ENCODE measurements at regions not wholly inside any gene's neighbourhood (a gene's known extent, or its start where the extent isn't known, plus 50 kb on each side); places are given as distances from the start of the nearest gene placed in this dataset.

DNA sequence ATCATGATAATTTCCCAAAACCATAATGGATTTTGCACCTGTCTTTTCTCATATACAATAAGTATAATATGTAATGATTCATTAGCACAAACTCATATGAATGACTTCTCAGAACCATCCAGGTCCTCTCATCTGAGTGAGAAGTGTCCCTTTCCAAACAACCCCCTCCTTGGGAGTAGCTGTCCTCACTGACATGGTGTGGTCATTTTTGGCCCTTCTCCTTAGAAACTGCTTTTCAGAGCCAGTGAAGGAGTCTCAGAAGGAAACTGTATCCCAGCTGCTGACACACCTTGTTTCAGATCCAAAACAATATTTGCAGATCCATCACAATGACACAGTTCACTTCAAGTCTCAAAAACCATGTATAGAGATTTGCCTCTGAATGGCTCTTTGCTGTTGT is 95.5 kb downstream of the MIS18A start:
- no peak for DNase-seq

DNA sequence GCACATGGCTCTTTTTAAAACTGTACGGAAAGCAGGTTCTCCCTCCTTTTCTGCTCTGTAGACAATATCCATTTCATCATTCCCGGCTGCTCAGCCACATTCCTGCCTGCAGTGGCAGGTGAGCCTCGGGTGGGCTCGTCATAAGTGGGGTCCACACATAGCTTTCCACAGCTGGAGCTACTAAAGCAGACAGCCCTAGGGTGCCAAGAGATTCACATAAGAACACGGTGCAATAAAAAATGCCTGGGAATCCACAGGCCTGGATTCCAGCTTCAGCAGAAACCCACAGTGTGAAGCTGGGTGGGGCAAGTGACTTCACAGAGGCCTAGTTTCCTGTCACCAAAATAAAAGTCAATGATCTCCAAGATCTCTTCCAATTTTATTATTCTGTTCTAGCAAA is 96.4 kb downstream of the MIS18A start:
- no peak for DNase-seq

- DNase-seq = no peak
These were observed 97.4 kb downstream of the MIS18A start for GRCh38 chr21:32181457-32181856.

DNA sequence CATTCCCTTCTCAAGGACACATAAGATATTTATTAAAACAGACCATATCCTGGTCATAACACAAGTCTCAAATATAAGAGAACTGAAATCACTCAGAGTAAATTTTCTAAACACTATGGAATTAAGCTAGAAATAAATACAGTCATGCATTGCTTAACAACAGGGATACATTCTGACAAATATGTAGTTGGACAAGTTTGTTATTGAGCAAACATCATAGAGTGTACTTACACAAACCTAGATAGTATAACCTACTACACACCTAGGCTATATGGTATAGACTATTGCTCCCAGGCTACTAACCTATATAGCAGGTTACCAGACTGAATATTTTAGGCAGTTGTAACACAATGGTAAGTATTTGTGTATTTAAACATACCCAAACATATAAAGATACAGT is 104.0 kb downstream of the MIS18A start:
- no peak for DNase-seq

GRCh38 chr21:32173121-32173724 is 105.6 kb downstream of the MIS18A start:
- DNase-seq = no peak

DNA sequence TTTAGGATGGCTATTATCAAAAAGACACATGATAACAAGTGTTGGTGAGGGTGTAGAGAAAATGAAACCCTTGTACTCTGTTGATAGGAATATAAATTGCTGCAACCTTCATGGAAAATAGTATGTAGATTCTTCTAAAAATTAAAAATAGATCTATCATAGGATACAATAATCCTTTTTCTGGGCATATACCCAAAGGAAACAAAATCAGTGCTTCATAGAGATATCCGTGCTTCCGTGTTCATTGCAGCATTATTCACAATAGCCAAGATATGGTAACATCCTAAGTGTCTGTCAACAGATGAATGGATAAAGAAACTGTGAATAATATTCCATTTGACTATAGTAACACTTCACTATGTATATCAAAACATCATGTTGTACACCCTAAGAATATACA is 106.7 kb downstream of the MIS18A start:
- DNase-seq = no peak

GRCh38 chr21:32167513-32167912 is 111.3 kb downstream of the MIS18A start:
- no peak for DNase-seq

- DNase-seq = no peak
These were observed 115.5 kb downstream of the MIS18A start for GRCh38 chr21:32163386-32163785.

DNA sequence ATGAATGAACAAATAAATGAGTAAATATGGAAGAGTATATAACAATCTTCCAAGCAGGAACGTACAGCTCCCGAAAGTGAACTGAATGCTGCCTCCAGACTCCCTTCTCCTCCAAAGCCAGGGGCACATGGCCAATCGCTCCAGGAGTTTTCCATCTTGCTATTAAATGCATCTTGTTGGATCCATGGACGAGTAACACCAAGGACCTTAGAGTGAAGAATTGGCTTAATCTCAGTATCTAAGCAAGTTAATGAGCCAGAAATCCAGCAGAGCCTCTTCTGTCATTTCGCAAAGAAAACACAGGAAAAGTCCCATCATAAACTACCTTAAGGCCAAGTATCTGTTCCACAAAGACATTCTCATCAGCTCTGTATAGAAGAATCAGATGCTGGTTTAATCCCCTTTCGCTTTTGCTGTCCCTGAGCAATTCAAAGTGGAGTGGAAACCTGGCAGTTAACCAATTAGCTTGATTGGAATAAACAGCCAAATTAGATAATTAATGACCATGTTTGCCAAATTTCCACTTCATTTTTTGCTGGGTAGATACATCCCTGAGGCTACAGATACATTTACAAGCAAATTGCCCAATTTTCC is 116.0 kb downstream of the MIS18A start:
- DNase-seq = no peak

- DNase-seq = no peak
These were observed 123.6 kb downstream of the MIS18A start for GRCh38 chr21:32155226-32155625.

- DNase-seq = no peak
These were observed 131.8 kb downstream of the MIS18A start for GRCh38 chr21:32147041-32147440.

DNA sequence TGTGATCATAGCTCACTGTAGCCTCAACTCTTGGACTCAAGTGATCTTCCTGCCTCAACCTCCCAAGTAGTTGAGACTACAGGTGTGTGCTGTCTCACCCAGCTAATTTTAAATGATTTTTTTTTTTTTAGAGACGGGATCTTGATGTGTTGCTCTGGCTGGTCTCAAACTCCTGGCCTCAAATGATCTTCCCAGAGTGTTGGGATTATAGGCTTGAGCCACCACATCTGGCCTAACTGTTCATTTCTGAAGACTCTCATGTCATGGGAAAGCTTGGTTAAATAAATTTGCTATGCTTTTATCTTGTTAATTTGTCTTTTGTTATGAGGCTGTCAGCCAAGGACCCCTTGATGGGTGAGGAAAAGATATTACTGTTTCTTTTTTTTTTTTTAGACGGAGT is 134.0 kb downstream of the MIS18A start:
- no peak for DNase-seq

DNA sequence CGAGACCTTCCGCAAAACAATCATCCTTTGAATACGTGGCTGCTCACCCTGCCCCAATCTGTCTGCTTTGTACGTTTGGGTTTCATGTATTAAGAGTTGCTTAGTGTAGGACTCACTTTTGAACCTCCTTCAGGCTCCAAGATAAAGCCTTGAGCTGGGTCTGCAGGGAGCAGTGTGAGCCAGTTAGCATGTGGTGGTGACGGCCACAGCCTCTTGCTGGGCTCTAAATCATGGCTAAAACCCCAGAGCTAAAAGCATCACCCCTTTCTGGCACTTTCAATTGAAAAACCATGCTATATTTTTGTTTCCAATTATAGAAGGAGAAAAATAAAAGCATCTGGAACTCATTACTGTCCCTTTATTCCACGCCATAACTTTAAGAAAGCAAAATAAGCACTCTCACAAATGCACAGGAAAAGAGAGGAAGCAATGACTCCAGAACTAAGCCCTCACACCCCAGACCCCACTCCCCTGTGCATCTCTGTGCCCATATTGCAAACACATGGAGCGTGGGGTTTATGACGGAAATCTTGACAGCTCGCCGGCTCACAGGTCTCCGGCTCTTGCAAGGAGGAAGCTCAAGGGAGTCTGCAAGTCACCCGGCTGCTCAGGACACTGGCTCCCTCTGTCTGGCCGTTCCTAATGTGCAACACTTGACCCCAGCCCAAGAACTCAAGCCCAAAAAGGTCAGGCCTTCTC is 135.5 kb downstream of the MIS18A start:
- DNase-seq = no peak

- no peak for DNase-seq
These were observed 137.6 kb downstream of the MIS18A start for GRCh38 chr21:32141318-32141633.

DNA sequence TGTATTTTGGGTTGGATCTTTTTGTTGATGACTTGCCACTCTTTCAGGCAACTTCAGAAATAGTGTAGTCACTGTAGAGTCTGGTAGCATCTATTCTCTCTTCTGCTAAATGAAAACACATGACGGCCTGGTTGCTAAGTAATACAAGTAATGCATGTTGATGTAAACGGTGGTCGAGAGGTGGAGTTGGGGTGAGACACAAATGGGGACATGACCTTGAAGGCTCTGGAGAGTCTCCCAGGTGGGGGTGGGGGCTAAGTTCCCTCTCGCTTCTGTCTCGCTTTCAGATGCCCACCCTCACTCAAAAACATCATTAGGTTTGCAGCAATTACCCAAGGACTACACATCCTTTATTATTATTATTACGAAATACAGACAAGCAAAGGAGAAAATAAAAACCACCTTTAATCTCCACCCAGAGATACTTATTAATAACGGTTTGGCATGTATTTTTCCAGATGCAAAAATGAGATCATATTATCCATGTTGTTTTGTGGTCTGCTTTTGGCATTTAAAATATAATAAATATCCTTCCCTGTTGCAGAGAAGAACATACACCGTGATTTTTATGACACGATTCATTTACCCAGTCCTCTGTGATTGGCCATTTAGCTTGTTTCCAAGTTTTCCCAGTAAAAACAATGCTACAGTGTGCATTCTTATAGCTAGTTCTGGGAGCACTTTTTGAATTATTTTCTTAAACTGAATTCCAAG is 138.1 kb downstream of the MIS18A start:
- no peak for DNase-seq

- no peak for DNase-seq
These were observed 138.7 kb downstream of the MIS18A start for GRCh38 chr21:32140151-32140550.

GRCh38 chr21:32138658-32139057 is 140.2 kb downstream of the MIS18A start:
- no peak for DNase-seq

DNA sequence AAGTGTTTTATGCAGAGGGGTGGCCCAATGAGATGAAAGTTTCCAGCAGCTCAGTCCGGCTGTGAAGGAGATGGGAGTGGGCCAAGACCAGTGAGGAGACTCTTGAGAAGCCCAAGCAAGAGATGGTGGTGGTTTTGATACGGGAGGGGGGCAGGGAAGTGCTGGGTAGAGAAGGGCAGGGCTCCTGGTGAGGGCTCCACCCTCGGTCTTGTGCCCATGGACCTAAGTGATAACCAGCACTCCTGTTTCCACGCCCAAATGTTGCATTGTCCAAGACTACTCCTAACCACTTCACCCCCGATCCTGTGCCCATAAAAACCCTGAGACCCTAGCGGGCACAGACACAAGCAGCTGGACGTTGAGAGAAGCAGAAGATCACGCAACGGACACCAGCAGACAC is 140.9 kb downstream of the MIS18A start:
- DNase-seq = no peak

GRCh38 chr21:32137266-32137665 is 141.6 kb downstream of the MIS18A start:
- no peak for DNase-seq

DNA sequence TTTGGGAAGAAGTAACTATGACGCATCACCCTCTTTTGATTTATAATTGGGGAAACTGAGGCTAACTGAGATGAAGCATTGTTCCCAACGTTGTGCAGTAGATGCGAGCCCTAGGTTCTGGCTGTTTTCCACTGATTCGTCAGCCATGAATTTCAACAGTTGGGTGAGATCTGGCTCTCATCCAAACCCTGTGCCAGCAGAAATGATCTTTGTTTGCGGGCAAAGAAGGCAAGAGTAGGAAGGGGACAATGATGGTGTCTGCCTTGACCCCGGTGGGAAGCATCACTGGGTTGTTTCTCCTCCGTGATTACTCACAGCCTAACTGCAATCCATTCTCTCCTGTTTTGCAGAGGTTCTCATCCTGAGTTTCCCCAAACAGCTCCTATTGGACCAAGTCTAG is 142.3 kb downstream of the MIS18A start:
- peak; percentile 40 for DNase-seq

DNA sequence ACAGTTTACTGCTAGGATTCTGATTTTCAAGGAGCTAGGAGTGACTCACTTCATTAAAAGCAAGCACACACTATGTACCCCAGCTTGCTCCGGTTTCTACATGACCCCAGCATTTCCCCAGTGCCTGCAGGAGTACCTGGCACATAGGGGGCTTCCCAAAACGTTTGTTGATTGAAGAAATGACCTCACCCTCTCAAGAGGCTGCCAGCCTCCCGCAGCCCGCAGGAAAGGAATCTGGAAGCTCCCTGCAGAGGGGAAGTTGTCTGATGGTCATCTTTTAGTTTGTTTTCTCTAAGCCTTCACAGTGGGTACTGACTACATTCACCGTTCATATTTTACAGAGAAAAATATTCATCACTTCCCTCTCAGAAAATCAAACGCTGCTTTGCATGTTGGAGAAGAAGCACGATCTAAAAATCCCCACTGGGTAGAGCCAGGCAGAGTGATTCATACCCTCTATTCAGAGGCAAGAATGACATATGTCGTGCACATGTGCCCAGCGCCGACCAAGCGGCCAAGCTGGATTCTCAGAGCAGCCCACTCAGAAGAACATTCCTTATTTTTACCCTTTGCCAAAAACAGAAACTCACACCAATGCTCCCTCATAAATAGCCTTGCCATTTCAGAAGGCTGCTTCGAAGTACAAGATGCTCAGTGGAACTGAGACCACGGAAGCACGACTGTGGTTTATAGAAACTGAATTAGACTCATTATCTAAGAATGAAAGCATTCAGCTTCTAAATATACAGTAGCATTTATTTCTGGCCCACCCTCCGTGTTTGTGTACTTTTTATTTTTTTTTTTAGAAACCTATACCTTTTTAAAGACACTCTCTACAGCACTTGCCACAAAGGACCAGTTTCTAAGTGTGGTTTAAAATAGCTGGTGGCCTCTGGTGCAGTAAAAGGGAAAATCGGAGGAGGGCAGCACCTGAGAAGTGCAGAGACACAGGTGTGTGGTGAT is 143.2 kb downstream of the MIS18A start:
- DNase-seq = peak; percentile 69

DNA sequence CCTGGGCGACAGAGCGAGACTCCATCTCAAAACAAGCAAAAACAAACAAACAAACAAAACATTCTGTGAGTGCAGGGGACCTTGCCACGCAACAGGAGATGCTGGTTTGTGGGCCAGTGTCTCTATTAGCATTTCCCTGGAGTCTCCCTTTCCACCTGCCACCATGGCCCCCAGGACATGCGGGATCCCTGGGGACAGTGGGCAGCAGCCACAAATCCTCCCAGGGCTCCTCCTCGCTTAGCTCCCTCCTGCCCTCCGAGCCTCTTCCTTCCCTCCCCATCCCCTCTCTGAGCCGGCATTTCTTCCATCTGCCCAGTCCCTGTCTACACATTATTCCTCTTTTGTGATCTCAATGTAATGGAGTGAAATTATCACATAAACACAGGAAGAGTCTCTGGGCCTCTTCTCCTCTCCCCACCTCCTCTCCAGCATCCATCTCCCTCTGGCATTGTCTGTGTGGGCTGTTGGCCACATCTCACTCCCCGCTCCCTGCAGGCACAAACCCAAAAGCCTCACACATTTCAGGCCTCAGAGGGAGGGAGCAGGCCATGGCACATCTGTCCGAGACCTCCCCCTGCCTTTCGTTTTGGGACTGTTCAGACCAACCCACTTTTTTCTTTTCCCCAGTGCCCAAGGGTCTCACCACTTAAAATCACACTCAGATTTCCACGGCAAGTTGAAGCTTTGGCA is 144.3 kb downstream of the MIS18A start:
- DNase-seq = peak; percentile 16
